ENCODE measurements at regions not wholly inside any gene's neighbourhood (a gene's known extent, or its start where the extent isn't known, plus 50 kb on each side); places are given as distances from the start of the nearest gene placed in this dataset.
"Not testable (repeated sequence)": the region's sequence is repeated elsewhere in the genome, so short reads cannot be mapped to it uniquely, and the experiment has no call there.

DNA sequence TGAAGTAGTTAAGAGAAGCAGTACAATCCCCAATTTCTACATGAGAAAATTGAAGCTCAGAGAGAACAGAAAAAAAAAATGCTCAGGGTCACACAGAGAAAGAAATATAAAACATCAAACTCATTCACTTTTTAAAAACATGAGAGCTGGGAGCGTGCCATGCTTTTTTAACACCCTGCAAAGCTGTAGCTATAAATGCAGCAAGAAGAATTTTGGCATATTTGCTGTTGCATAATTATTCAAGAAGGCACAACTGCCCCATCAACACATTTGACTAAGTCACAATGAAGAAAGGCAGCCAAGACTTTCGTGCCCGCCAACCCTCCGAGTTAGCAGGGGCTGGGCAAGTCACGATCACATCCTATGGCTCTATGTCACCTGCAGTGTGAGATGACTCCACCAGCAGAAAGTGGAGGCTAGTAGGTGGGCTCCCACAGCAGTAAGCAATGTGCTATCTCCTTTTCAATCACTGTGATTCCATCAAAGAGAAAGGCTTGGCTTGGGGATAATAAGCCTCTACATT lies 214.8 kb downstream of the DHX15 start:
- in situ Hi-C loops (cut with MboI; ENCODE audit: low sequenced_read_pairs): no loop called here

DNA sequence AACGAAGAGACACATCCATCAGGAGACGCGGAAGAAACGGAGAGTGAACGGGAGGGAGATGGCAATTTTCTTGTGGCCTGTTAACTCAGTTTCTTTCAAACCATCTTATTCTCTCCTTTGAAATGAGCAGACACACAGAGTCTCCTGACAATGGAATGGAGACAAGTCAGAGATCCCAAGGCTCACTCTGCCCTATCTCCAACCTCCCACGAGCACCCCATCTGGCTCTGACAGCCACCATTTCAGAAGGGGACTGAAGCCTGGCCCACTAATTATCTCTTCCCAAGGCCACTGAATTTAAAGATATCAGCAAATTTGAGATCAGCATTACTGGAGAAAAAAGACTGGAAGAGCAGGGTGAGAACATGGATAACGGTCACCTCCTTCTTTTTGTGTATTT lies 215.6 kb downstream of the DHX15 start:
- in situ Hi-C loops (cut with MboI; ENCODE audit: low sequenced_read_pairs): no loop called here

DNA sequence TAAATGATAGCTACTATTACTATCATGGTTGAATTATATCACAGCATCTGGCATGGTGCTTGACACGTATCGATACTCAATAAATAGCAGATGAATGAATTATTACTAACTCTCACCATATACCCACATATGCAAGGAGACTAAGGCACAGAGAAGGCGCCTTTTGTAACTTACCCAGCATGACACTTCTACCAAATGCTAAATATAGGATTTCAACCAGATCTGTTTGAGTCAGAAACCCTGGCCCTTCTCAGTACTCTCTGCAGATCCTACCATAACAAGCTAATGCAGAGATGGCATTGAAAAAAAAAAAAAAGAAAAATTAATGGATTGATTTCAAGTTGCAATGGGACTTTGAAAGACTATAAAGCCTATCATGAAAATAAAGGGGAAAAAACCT lies 219.5 kb downstream of the DHX15 start:
- in situ Hi-C loops (cut with MboI; ENCODE audit: low sequenced_read_pairs): no loop called here

DNA sequence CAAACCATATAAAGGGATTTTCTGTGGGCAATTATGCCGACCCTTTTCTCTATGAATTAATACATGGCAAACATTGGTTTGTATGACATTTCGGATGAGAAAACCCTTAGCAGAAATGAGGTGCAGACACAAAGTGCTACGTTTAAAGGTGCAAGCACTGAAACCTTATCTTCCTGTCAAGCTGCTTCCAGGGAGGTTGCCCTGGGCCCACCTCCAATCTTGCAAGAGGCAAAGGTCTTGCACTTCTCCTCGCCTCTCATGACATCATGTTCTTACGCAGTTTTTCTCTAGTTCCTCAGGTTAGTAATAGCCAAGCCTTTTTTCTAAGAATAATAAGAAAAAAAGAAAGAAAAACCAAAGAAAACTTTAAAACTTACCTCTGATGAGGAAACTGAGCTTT lies 220.1 kb downstream of the DHX15 start:
- in situ Hi-C loops (cut with MboI; ENCODE audit: low sequenced_read_pairs): no loop called here

- in situ Hi-C loops (cut with MboI; ENCODE audit: low sequenced_read_pairs): no loop called here
These were observed 220.6 kb downstream of the DHX15 start for GRCh38 chr4:24363751-24364150.

GRCh38 chr4:24352112-24352511 lies 232.2 kb downstream of the DHX15 start:
- in situ Hi-C loops (cut with MboI; ENCODE audit: low sequenced_read_pairs): no loop called here

GRCh38 chr4:24349168-24349996 lies 235.0 kb downstream of the DHX15 start:
- in situ Hi-C loops (cut with MboI; ENCODE audit: low sequenced_read_pairs): not testable (repeated sequence)

DNA sequence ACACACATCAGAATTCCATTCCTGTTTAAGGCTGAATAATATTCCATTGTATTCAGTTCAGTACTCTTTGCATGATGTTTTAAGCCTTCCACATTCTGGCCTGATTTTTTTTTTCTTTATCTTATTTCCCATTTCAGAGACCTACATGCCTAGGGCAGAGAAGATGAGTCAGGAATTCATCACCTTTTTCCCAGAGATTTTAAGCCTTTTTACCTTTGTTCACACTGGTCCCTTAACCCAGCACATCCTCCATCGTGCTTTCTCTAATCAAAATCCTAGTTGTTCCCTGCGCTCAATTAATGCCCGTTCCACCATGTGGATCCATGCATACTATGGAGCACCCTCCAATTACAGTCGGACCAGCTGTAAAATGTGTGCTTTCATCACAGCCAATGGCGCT lies 245.1 kb downstream of the DHX15 start:
- in situ Hi-C loops (cut with MboI; ENCODE audit: low sequenced_read_pairs): no loop called here

DNA sequence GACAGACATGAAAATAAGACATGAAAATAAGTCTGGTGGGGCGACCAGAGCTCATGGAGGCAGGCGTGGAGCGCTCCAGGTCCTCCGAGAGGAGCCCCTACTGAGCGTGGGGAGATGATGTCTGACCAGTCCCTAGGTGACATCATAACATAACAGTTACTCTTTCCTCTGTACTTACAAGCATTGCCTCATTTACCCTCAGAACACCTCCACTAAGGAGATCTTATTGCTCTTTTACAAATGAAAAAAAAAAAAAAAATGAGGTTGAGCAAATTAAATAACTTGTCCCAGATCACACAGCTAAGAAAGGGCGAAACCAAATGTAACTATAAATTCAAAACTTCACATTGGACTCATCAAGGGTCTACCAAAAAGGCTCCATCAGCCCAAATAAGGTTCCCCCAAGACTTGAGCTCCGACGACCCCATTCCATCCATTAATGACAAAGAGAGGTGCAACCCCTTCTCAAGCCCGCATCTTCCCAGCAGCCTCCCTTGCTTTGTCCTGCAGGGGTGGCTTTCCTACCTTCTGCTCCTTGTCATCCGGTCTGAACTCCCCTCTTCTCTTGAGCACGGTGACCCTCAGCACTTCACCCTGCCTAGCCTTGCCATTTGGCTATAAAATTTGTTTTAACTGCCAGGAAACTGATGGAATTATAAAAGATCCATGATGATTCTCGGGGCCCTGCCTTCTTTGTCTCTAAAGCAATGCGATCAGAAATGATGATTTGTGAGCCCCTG lies 246.7 kb downstream of the DHX15 start:
- in situ Hi-C loops (cut with MboI; ENCODE audit: low sequenced_read_pairs): no loop called here

- in situ Hi-C loops (cut with MboI; ENCODE audit: low sequenced_read_pairs): no loop called here
These were observed 248.7 kb downstream of the DHX15 start for GRCh38 chr4:24335616-24336015.

- in situ Hi-C loops (cut with MboI; ENCODE audit: low sequenced_read_pairs): no loop called here
These were observed 249.4 kb downstream of the DHX15 start for GRCh38 chr4:24334906-24335305.

DNA sequence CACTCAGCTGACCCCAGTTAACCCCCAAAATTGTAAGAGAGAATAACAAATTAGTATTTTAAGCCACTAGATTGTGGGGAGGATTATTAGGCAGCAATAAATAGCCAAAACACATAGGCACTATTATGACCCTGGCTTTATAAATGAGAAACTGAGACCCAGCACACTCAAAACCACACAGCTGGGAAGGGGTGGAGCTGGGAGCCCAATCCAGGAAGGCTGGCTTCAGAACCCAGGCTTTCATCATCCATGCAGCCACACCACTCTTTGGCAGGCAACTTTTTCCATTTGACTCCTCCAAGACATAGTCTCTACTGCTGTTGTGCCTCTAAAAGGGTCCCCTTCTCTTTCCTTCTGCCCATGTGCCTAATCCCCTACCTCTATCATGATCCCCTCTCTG lies 253.8 kb downstream of the DHX15 start:
- in situ Hi-C loops (cut with MboI; ENCODE audit: low sequenced_read_pairs): no loop called here

DNA sequence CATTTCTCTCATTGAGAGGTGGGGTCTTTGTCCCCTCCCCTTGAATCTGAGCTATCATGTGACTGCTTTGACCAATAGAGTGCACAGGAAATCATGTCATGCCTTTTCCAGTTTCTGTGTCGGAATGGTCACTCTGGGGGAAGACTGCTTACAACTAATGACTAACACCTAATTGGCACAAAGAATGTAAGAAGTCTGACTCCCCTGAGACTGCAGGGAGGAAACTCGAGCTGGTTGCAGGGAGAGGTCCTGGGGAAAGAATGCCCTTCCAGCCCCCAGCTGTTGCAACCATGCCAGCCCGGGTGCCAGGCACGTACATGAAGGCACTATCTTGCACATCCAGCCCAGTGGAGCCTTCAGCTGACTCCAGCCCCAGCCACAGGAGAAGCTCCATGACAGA lies 254.2 kb downstream of the DHX15 start:
- in situ Hi-C loops (cut with MboI; ENCODE audit: low sequenced_read_pairs): no loop called here

- in situ Hi-C loops (cut with MboI; ENCODE audit: low sequenced_read_pairs): no loop called here
These were observed 255.6 kb downstream of the DHX15 start for GRCh38 chr4:24328711-24329110.

- in situ Hi-C loops (cut with MboI; ENCODE audit: low sequenced_read_pairs): no loop called here
These were observed 256.0 kb downstream of the DHX15 start for GRCh38 chr4:24328310-24328709.

DNA sequence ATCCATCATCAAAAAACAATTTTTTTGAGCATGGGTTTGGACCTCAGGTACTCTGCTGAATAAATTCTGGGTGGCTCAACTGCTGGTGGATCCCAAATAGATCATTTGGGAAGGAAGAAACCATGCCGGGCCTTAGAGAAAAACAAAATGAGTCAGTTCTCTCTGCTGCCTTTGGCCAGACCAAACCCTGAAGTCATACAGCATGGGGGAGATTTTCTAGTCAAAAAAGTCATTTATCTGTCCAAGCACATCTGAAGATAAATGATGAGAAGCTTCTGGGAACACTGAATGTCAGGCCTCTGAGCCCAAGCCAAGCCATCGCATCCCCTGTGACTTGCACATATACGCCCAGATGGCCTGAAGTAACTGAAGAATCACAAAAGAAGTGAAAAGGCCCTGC lies 261.4 kb downstream of the DHX15 start:
- in situ Hi-C loops (cut with MboI; ENCODE audit: low sequenced_read_pairs): no loop called here

DNA sequence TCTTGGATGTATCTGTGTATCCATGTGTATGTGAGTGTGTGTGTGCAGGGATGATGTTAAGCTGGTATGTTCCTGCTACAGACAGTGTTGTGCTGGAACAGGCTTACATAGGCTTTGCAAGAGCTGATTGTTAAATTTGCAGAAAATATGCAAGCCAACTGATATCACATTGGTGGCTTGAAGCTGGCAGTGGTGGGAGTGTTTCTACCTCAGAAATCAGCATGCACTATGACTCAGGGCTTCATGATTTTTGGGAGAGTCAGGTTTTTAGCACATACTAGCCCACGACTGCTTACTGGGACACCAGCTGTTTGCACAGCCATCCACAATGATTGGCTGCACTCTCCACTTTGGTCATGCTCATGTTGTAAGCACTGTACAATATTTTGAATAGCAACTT lies 261.8 kb downstream of the DHX15 start:
- in situ Hi-C loops (cut with MboI; ENCODE audit: low sequenced_read_pairs): no loop called here

- in situ Hi-C loops (cut with MboI; ENCODE audit: low sequenced_read_pairs): no loop called here
These were observed 262.7 kb downstream of the DHX15 start for GRCh38 chr4:24321616-24322015.

DNA sequence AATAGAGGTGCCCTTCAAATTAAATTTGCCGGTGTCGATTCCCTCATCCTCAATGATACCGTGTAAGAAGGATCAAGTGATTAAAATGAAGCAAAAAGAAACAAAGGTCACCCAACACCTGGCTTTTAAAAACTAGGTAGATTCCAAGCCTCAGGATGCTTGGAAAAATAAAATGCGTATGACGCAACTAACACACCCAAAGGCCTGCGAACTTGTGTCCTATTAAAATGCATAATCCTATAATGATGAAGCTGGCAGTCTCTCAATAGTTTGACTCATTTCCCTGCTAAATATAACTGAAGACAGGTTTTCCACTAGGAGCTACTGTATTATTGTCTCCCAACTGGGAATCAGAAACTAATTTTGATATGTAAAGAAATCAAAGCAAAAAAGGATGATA lies 263.2 kb downstream of the DHX15 start:
- in situ Hi-C loops (cut with MboI; ENCODE audit: low sequenced_read_pairs): no loop called here

DNA sequence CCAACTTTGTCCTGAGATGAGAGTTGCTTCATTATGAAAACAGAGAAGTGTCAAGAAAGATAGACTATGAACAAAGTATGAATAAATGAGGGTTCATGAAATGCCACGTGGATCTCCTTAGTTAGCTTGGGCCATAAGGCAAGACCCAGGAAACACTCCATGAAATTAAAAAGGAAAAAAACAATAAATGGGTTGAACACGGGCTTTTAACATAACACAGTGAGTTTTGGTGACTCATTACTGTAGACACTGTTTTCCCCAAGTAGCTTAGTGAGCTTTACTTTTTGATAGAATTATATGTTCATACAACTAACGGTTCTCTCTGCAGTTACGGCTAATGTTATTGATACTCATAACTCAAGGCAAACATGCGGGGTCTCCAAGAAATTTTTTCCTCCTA lies 265.0 kb downstream of the DHX15 start:
- in situ Hi-C loops (cut with MboI; ENCODE audit: low sequenced_read_pairs): no loop called here

- in situ Hi-C loops (cut with MboI; ENCODE audit: low sequenced_read_pairs): no loop called here
These were observed 269.3 kb downstream of the DHX15 start for GRCh38 chr4:24315056-24315455.

DNA sequence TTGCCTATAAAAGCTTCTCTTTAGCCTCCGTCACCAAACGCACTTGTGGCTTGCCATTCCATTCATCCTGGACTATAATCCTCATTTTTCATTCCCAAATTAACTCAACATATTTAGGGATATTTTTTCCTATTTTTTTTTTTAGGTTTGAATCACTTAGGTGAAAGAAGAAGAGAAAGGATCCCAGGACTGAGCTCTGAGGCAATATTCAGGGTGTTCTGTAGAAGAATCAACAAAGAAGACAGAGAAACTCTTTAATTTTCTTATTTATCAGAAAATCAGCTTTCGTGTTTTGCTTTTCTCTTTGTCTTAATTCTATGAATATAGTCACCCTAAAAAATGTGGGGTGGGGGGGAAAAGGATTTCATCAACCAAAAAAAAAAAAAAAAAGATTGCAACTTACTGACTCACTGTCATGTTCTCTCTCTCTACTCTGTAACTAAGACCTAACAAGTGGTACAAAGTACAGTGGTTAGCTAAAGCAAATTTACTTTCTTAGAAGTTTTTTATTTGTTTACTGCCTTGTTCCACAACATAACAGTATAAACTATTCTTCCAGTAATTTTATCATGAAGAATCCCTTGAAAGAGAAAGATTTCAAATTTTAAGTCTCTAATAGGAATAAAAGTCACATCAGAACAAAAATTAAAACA lies 272.0 kb downstream of the DHX15 start:
- in situ Hi-C loops (cut with MboI; ENCODE audit: low sequenced_read_pairs): no loop called here
